Uterus (tissue), 3 donors: ENCODE measurements at regions not wholly inside any gene's neighbourhood (a gene's known extent, or its start where the extent isn't known, plus 50 kb on each side); places are given as distances from the start of the nearest gene placed in this dataset.

Source experiments
- DNase-seq, 2 donors: peaks; one replicate each; pipeline ENCODE4 v3.0.0-alpha.2; 2019 to 2020
- H3K27ac ChIP-seq, 2 donors: fragments of 200-600 bp; sonication (generic); 1 replicate in 1 of 2; 2 replicates in 1 of 2; pipeline ENCODE4 v1.5.1; 2016 to 2018
- H3K27me3 ChIP-seq, 2 donors: fragments of 200-600 bp; sonication (generic); one replicate each; pipeline ENCODE4 v1.5.1; 2018 to 2019; ENCODE audit warnings: control low read depth in 1 of 2
- H3K36me3 ChIP-seq, 2 donors: fragments of 200-600 bp; sonication (generic); one replicate each; pipeline ENCODE4 v1.5.1; 2019; ENCODE audit warnings: control low read depth in 1 of 2
- H3K4me1 ChIP-seq, 2 donors: fragments of 200-600 bp; sonication (generic); one replicate each; pipeline ENCODE4 v1.5.1; 2018 to 2019; ENCODE audit warnings: control low read depth in 1 of 2
- H3K4me3 ChIP-seq, 2 donors: fragments of 200-600 bp; sonication (generic); 1 replicate in 1 of 2; 2 replicates in 1 of 2; pipeline ENCODE4 v1.5.1; 2018 to 2019; ENCODE audit warnings: mild to moderate bottlenecking in 1 of 2
- H3K9me3 ChIP-seq, 2 donors: fragments of 200-600 bp; sonication (generic); one replicate each; pipeline ENCODE4 v1.5.1; 2019; ENCODE audit warnings: control low read depth in 1 of 2
- POLR2A ChIP-seq, 2 donors: fragments of 450-650 bp; IDR thresholded peaks; one replicate each; pipeline ENCODE4 v1.6.1; 2016; ENCODE audit warnings: antibody characterized with exemption in 2 of 2, mild to moderate bottlenecking in 1 of 2, moderate library complexity in 1 of 2
- intact Hi-C: fragments of 100-400 bp; cut with DNase I; formaldehyde crosslinking; loops from one replicate; pipeline ENCODE4 v1.15.1; 2023; ENCODE audit warnings: low total_unique reads
- TF ChIP-seq, protein P1 (sequence below), 4 experiments: fragments of 200-600 bp in 2 of 4; fragments of 450-650 bp in 2 of 4; sonication (generic) in 2 of 4; IDR thresholded peaks; one replicate each; pipeline ENCODE4 v1.5.1; 2016 to 2019; ENCODE audit warnings: antibody characterized with exemption in 4 of 4, mild to moderate bottlenecking in 2 of 4, moderate library complexity in 1 of 4
- donor health status: DM: yes; HTN: yes; CAD: no.

DNA sequence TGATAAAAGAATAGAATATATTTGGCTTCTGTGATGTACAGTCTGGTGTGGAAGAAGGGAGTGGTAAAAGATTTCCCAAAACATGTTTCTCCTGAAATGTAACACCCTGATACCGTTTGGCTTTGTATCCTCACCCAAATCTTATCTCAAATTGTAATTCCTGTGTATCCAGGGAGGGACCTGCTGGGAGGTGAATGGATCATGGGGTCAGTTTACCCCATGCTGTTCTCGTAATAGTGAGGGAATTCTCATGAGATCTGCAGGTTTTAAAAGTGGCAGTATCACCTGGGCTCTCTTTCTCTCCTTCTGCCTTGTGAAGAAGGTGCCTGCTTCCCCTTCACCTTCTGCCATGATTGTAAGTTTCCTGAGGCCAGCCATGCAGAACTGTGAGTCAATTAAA, 1070.8 kb downstream of the IGSF11 start:
- Histone ChIP-seq H3K27me3 (no peaks in the 10 kb centered on the region), H3K4me3 (no peak overlapping the region), H3K27ac (no peak overlapping the region), H3K36me3 (no peaks in the 10 kb centered on the region), H3K9me3 (no peaks in the 10 kb centered on the region), H3K4me1 (no peaks in the 10 kb centered on the region)
- no peak for DNase-seq
- no peak for TF ChIP-seq POLR2A (IDR thresholded peaks at IDR 0.05)
- TF ChIP-seq, protein P1, sequence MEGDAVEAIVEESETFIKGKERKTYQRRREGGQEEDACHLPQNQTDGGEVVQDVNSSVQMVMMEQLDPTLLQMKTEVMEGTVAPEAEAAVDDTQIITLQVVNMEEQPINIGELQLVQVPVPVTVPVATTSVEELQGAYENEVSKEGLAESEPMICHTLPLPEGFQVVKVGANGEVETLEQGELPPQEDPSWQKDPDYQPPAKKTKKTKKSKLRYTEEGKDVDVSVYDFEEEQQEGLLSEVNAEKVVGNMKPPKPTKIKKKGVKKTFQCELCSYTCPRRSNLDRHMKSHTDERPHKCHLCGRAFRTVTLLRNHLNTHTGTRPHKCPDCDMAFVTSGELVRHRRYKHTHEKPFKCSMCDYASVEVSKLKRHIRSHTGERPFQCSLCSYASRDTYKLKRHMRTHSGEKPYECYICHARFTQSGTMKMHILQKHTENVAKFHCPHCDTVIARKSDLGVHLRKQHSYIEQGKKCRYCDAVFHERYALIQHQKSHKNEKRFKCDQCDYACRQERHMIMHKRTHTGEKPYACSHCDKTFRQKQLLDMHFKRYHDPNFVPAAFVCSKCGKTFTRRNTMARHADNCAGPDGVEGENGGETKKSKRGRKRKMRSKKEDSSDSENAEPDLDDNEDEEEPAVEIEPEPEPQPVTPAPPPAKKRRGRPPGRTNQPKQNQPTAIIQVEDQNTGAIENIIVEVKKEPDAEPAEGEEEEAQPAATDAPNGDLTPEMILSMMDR (IDR thresholded peaks at IDR 0.05) = no peak
- intact Hi-C loops = no loop called here

DNA sequence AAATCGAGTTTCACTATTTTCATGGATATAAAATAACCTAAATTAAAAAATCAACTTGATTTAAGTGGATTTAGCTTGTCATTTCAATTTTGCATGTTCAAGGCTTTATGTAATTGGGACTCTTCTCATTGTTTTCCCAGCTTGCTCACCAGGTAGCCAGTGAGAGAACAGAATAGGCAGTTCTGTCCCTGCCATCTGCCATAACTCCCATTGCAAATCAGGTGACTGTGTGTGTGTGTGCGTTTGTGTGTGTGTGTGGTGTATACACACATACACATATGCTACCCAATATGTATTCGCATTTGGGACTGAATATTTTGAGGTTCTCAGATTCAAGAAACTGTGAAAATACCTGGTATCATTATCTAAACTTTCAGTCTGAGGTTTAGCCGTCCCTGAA, 1069.8 kb downstream of the IGSF11 start:
- Histone ChIP-seq H3K27me3 (no peaks in the 10 kb centered on the region), H3K4me3 (no peak overlapping the region), H3K27ac (no peak overlapping the region), H3K9me3 (no peaks in the 10 kb centered on the region), H3K4me1 (no peaks in the 10 kb centered on the region), H3K36me3 (no peaks in the 10 kb centered on the region)
- TF ChIP-seq, protein P1 (IDR thresholded peaks at IDR 0.05) = no peak
- no peak for TF ChIP-seq POLR2A (IDR thresholded peaks at IDR 0.05)
- intact Hi-C loops = no loop called here
- DNase-seq = no peak

DNA sequence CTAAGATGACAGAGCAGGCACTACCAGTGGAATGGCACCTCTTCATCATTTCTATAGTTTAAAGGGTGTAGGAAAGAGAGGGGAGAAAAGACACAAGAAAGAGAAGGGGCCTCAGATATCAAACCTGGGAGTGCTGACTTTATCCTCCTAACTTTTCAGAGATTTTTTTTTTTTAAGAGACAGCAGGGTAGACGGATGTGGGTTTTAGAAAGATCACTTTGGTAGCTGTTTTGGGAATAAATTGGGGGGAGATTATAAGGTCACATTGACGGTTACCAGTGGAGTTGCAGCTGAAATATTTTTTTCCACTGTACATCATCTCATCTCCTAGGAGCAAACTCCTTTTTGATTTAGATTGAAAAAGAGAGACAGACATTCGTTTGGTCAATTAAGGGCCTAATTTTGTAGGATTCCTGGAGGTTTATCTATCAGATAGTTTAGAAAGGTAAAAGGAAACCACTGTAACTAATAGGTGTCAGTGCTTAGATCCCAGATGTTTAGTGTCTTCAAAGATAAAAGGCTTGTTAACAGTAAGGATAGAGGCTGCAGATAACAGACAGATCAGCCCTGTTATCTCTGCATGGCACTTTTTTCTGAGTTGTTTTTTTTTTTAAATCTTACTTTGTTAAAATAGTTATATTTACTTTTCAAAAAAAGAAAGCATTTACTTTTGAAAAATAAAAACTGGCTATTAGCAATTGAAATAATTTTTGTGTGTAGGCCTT, 1057.0 kb downstream of the IGSF11 start:
- TF ChIP-seq, protein P1 (IDR thresholded peaks at IDR 0.05) = no peak
- TF ChIP-seq POLR2A (IDR thresholded peaks at IDR 0.05) = no peak
- H3K4me1 ChIP-seq = no peaks in the 10 kb centered on the region

DNA sequence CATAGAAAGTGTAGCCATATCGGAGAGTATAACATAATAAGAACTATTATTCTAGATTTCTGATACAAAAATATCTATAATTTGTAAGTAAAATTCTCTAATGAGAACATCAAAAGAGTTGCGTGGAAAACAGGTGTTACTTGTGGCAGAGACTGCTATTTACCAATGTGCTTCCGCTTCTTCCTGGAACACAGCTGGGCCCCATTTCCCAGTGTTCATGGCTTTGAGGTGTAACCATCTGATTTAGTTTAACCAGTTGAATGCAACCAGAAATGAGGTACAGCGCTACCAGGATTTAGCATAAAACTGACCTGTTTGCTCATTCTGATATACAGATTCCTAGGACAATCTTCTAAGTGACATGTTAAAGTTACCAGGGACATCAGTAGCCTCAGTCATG, 1055.2 kb downstream of the IGSF11 start:
- Histone ChIP-seq H3K4me1 (no peaks in the 10 kb centered on the region), H3K27me3 (no peaks in the 10 kb centered on the region), H3K27ac (no peak overlapping the region), H3K9me3 (no peaks in the 10 kb centered on the region), H3K36me3 (no peaks in the 10 kb centered on the region), H3K4me3 (no peak overlapping the region)
- no peak for TF ChIP-seq POLR2A (IDR thresholded peaks at IDR 0.05)
- TF ChIP-seq, protein P1 (IDR thresholded peaks at IDR 0.05) = no peak
- intact Hi-C loops = no loop called here
- no peak for DNase-seq

More for the DNA sequence above, 1057.0 kb downstream of the IGSF11 start:
- no peaks in the 10 kb centered on the region for H3K27me3 ChIP-seq
- no peaks in the 10 kb centered on the region for H3K36me3 ChIP-seq
- no peak for DNase-seq
- no peak overlapping the region for H3K27ac ChIP-seq
- intact Hi-C loops = no loop called here
- H3K9me3 ChIP-seq = no peaks in the 10 kb centered on the region
- H3K4me3 ChIP-seq = no peak overlapping the region

DNA sequence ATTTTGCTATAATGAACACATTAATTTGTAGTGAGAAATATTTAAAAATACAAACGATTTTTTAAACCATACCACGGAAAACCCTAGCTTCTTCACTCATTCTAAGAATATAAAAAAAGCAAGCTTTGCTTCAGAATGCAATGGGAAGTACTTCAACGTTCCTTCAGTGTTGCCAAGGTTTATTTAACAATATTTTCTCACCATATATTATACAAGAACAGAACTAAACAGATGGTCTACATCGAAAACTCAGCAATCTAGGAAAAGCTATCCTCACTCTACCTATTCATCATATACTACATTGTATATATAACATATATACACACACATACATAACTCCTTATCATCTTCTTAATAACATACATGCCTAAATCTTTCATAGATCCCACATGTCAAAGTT, 1047.4 kb downstream of the IGSF11 start:
- Histone ChIP-seq H3K36me3 (no peaks in the 10 kb centered on the region), H3K9me3 (no peaks in the 10 kb centered on the region), H3K4me1 (no peaks in the 10 kb centered on the region), H3K27me3 (no peaks in the 10 kb centered on the region), H3K4me3 (no peak overlapping the region), H3K27ac (no peak overlapping the region)
- intact Hi-C loops = no loop called here
- no peak for TF ChIP-seq POLR2A (IDR thresholded peaks at IDR 0.05)
- TF ChIP-seq, protein P1 (IDR thresholded peaks at IDR 0.05) = no peak
- no peak for DNase-seq
